GM23248 (cell line): ENCODE measurements at regions not wholly inside any gene's neighbourhood (a gene's known extent, or its start where the extent isn't known, plus 50 kb on each side); places are given as distances from the start of the nearest gene placed in this dataset.

Source experiments
- EZH2 ChIP-seq: fragments of 200-600 bp; sonication (generic); IDR thresholded peaks from 2 replicates; pipeline ENCODE4 v1.6.1; 2018; ENCODE audit warnings: antibody characterized with exemption, mild to moderate bottlenecking; ENCODE audit not compliant: insufficient read depth, poor library complexity, severe bottlenecking
- EZH2phosphoT487 ChIP-seq: fragments of 200-600 bp; sonication (generic); IDR thresholded peaks from 2 replicates; pipeline ENCODE4 v1.6.1; 2018; ENCODE audit warnings: antibody characterized with exemption, moderate library complexity, mild to moderate bottlenecking, low read depth; ENCODE audit not compliant: insufficient read depth

GRCh38 chr4:159008671-159009070 lies 94.2 kb upstream of the RAPGEF2 start:
- TF ChIP-seq EZH2 (no peak), EZH2phosphoT487 (no peak)
